Neural progenitor cell (in vitro differentiated cells): ENCODE measurements at regions not wholly inside any gene's neighbourhood (a gene's known extent, or its start where the extent isn't known, plus 50 kb on each side); places are given as distances from the start of the nearest gene placed in this dataset.

ENCODE experiments used
- DNase-seq: peaks from one replicate; pipeline ENCODE4 v3.0.0-alpha.2; 2016; ENCODE audit warnings: low spot score
- H2AFZ ChIP-seq: fragments of 200-600 bp; sonication (generic); replicated peaks from 2 replicates; pipeline ENCODE4 v1.6.1; 2016; ENCODE audit warnings: antibody characterized with exemption
- H3F3A ChIP-seq: fragments of 200-600 bp; sonication (generic); 2 replicates; pipeline ENCODE4 v1.6.1; 2016; ENCODE audit warnings: antibody characterized with exemption, low read depth
- H3K27ac ChIP-seq: fragments of 200-600 bp; sonication (generic); 2 replicates; pipeline ENCODE4 v1.5.1; 2016; ENCODE audit warnings: mild to moderate bottlenecking
- H3K27me3 ChIP-seq: fragments of 200-600 bp; sonication (generic); 2 replicates; pipeline ENCODE4 v1.6.1; 2016; ENCODE audit warnings: mild to moderate bottlenecking, moderate library complexity
- H3K36me3 ChIP-seq: fragments of 200-600 bp; sonication (generic); 2 replicates; pipeline ENCODE4 v1.5.1; 2016
- H3K4me1 ChIP-seq: fragments of 200-600 bp; sonication (generic); 2 replicates; pipeline ENCODE4 v1.6.1; 2016; ENCODE audit warnings: mixed run types
- H3K4me2 ChIP-seq: fragments of 200-600 bp; sonication (generic); 2 replicates; pipeline ENCODE4 v1.6.1; 2016
- H3K4me3 ChIP-seq: fragments of 200-600 bp; sonication (generic); 2 replicates; pipeline ENCODE4 v1.5.1; 2016
- H3K79me2 ChIP-seq: fragments of 200-600 bp; sonication (generic); 2 replicates; pipeline ENCODE4 v1.6.1; 2016; ENCODE audit warnings: low read depth
- H3K9ac ChIP-seq: fragments of 200-600 bp; sonication (generic); 2 replicates; pipeline ENCODE4 v1.6.1; 2016
- H3K9me3 ChIP-seq: fragments of 200-600 bp; sonication (generic); 2 replicates; pipeline ENCODE4 v1.5.1; 2016; ENCODE audit warnings: low read depth
- H4K20me1 ChIP-seq: fragments of 200-600 bp; sonication (generic); 2 replicates; pipeline ENCODE4 v1.6.1; 2016; ENCODE audit warnings: low read depth
- H3K27ac Mint-ChIP-seq: 3 replicates; pipeline ENCODE4 v1.8.0; 2021; ENCODE audit warnings: mixed read lengths
- H3K27me3 Mint-ChIP-seq: 2 replicates; pipeline ENCODE4 v1.8.0; 2022; ENCODE audit warnings: low read depth, mild to moderate bottlenecking, inconsistent platforms, moderate library complexity, mixed read lengths; ENCODE audit not compliant: insufficient read depth
- H3K36me3 Mint-ChIP-seq: 3 replicates; pipeline ENCODE4 v1.8.0; 2021; ENCODE audit warnings: mixed read lengths
- H3K4me1 Mint-ChIP-seq: 3 replicates; pipeline ENCODE4 v1.8.0; 2021; ENCODE audit warnings: mixed read lengths
- H3K4me3 Mint-ChIP-seq: 3 replicates; pipeline ENCODE4 v1.8.0; 2021; ENCODE audit warnings: mild to moderate bottlenecking, moderate library complexity, mixed read lengths
- H3K9me3 Mint-ChIP-seq: 3 replicates; pipeline ENCODE4 v1.8.0; 2020; ENCODE audit warnings: mixed read lengths
- EZH2 ChIP-seq: fragments of 200-600 bp; sonication (generic); IDR thresholded peaks from 2 replicates; pipeline ENCODE4 v1.6.1; 2017; ENCODE audit warnings: antibody characterized with exemption, mild to moderate bottlenecking, moderate library complexity
- EZH2phosphoT487 ChIP-seq: fragments of 200-600 bp; sonication (generic); IDR thresholded peaks from 2 replicates; pipeline ENCODE4 v1.6.1; 2017; ENCODE audit warnings: antibody characterized with exemption
- TF ChIP-seq, protein P1 (sequence below): fragments of 200-600 bp; sonication (generic); IDR thresholded peaks from 2 replicates; pipeline ENCODE4 v1.5.1; 2017; ENCODE audit warnings: antibody characterized with exemption, mild to moderate bottlenecking

DNA sequence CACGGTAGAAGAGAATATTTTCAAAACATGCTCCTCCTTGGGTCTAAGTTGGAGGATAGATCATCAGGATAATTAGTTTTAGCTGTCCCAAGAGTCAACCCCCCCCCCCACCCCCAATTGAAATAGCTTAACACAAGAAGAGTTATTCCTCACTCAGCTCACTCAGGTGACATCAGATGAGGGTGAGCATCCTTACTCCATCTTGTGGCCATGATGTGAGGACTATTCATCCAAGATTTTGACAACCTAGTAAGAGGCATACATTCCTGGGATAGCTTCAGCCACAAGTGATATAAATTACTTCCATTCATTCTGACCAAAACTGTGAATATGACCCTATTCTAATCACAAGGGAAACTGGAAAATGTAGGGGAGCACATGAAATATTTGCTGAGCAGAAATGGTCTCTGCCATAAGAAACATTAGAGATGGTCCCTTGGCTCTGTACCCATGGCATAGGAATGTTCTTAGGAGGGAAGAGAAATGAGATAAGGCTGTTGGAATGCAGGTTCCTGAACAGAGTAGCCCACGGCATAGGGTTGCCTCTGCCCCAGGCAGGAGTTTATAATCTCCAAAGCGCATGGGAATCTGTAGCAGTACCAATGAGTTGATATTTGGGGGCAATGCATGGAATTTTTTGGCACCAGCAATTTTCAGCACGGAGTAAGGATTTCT is 257.2 kb downstream of the CYRIA start:
- Mint-ChIP-seq H3K36me3 (peaks cover 3% of the 10 kb centered on the region), H3K27ac (no peak overlapping the region), H3K4me3 (no peak overlapping the region), H3K27me3 (peaks cover 7% of the 10 kb centered on the region), H3K9me3 (peaks cover 8% of the 10 kb centered on the region), H3K4me1 (peaks cover 52% of the 10 kb centered on the region)
- no peaks in the 10 kb centered on the region for H4K20me1 ChIP-seq
- no peak overlapping the region for H3K4me3 ChIP-seq
- no peaks in the 10 kb centered on the region for H3K36me3 ChIP-seq
- DNase-seq = no peak
- H3K79me2 ChIP-seq = no peaks in the 10 kb centered on the region
- peaks cover 24% of the 10 kb centered on the region for H3F3A ChIP-seq
- H3K4me2 ChIP-seq = no peak overlapping the region
- TF ChIP-seq, protein P1, sequence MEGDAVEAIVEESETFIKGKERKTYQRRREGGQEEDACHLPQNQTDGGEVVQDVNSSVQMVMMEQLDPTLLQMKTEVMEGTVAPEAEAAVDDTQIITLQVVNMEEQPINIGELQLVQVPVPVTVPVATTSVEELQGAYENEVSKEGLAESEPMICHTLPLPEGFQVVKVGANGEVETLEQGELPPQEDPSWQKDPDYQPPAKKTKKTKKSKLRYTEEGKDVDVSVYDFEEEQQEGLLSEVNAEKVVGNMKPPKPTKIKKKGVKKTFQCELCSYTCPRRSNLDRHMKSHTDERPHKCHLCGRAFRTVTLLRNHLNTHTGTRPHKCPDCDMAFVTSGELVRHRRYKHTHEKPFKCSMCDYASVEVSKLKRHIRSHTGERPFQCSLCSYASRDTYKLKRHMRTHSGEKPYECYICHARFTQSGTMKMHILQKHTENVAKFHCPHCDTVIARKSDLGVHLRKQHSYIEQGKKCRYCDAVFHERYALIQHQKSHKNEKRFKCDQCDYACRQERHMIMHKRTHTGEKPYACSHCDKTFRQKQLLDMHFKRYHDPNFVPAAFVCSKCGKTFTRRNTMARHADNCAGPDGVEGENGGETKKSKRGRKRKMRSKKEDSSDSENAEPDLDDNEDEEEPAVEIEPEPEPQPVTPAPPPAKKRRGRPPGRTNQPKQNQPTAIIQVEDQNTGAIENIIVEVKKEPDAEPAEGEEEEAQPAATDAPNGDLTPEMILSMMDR = no peak
- TF ChIP-seq EZH2phosphoT487 (no peak), EZH2 (no peak)
- H2AFZ ChIP-seq = no peak overlapping the region
- H3K9ac ChIP-seq = no peak overlapping the region
- H3K4me1 ChIP-seq = peaks cover 31% of the 10 kb centered on the region
- no peak overlapping the region for H3K27ac ChIP-seq
- no peaks in the 10 kb centered on the region for H3K9me3 ChIP-seq
- no peaks in the 10 kb centered on the region for H3K27me3 ChIP-seq

DNA sequence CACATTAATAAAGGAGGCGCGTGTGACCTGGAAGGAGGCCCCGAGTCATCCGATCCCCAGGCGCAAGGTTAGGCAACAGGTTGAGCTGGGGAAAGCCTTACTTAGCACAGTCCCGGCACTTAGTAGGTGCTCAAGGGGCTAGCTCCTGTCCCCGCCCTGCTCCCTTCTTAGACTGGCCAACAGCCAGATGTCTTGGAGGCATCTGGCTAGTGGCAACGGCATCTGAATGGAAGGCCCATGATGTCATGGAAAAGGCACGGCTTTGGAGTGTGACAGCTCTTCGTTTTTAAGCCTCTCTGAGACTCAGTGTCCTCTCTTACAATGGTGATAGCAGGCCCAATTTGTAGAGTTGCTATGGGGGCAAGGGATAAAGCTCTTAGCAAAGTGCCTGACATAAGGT is 258.3 kb downstream of the CYRIA start:
- Mint-ChIP-seq H3K9me3 (peaks cover 8% of the 10 kb centered on the region), H3K4me1 (peaks cover 49% of the 10 kb centered on the region), H3K4me3 (no peak overlapping the region), H3K36me3 (peaks cover 3% of the 10 kb centered on the region), H3K27me3 (peaks cover 7% of the 10 kb centered on the region), H3K27ac (peak overlapping the region; percentile 61)
- Histone ChIP-seq H3K27ac (peak overlapping the region; percentile 32), H3K9ac (no peak overlapping the region), H3K4me2 (peak overlapping the region; percentile 11), H3K79me2 (no peaks in the 10 kb centered on the region), H3K9me3 (no peaks in the 10 kb centered on the region), H4K20me1 (no peaks in the 10 kb centered on the region), H2AFZ (peak overlapping the region; percentile 52), H3F3A (peaks cover 24% of the 10 kb centered on the region), H3K4me1 (peaks cover 31% of the 10 kb centered on the region), H3K4me3 (no peak overlapping the region), H3K36me3 (no peaks in the 10 kb centered on the region), H3K27me3 (no peaks in the 10 kb centered on the region)
- TF ChIP-seq, protein P1 = no peak
- TF ChIP-seq EZH2 (no peak), EZH2phosphoT487 (no peak)
- peak; percentile 13 for DNase-seq

DNA sequence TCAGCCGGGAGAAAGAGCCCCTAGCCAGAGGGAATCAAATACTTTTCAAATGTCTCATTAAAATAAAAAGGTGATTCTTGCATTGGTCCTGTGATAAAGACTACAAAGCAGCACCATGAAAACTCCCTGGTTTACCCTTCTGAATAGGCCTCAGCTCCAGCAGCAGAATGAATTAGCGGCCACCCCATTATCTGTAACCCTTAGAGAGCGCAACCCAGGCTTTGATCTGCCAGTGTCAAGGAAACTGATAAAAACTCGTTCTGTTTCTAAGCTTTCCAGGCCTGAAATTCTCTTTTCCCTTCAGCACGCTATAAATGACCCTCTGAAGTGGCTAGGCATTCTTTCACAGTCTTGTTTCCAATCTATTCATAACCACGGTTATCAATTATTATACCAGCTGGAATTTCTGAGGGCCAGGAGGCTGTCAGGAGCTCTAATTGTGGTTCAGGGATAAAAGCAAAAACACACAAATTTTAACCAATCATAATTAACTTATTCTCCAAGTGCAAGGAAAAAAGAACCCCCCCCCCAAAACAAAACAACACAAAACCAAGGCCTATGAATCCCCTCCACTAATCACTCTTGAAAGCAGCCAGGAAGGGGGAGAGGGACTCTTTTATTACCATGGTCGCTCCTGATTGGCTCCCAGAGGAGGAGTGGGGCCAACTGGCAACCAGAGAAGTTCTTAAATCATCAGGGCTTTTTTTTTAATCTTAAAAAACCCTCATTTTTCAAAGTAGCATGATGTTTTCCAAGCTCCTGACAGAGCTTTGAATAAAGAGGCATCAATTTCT is 258.9 kb downstream of the CYRIA start:
- Mint-ChIP-seq H3K27me3 (peaks cover 7% of the 10 kb centered on the region), H3K36me3 (peaks cover 3% of the 10 kb centered on the region), H3K27ac (peak overlapping the region; percentile 61), H3K4me3 (no peak overlapping the region), H3K9me3 (peaks cover 8% of the 10 kb centered on the region), H3K4me1 (peaks cover 49% of the 10 kb centered on the region)
- H3K27me3 ChIP-seq = no peaks in the 10 kb centered on the region
- no peak overlapping the region for H3K9ac ChIP-seq
- peak overlapping the region; percentile 11 for H3K4me2 ChIP-seq
- H3K9me3 ChIP-seq = no peaks in the 10 kb centered on the region
- H3K36me3 ChIP-seq = no peaks in the 10 kb centered on the region
- H3F3A ChIP-seq = peaks cover 24% of the 10 kb centered on the region
- peak overlapping the region; percentile 52 for H2AFZ ChIP-seq
- H3K4me3 ChIP-seq = no peak overlapping the region
- DNase-seq = peak; percentile 63
- peak overlapping the region; percentile 32 for H3K27ac ChIP-seq
- TF ChIP-seq EZH2 (no peak), EZH2phosphoT487 (no peak)
- TF ChIP-seq, protein P1 = no peak
- H4K20me1 ChIP-seq = no peaks in the 10 kb centered on the region
- no peaks in the 10 kb centered on the region for H3K79me2 ChIP-seq
- peaks cover 31% of the 10 kb centered on the region for H3K4me1 ChIP-seq
